ENCODE measurements at regions not wholly inside any gene's neighbourhood (a gene's known extent, or its start where the extent isn't known, plus 50 kb on each side); places are given as distances from the start of the nearest gene placed in this dataset.
"Not testable (repeated sequence)": the region's sequence is repeated elsewhere in the genome, so short reads cannot be mapped to it uniquely, and the experiment has no call there.

GRCh38 chr14:37991027-37991426 is 216.7 kb upstream of the SSTR1 start:
- DNase-seq (ENCODE audit: low spot score): no peak

- DNase-seq (ENCODE audit: low spot score): no peak
These were observed 215.2 kb upstream of the SSTR1 start for GRCh38 chr14:37992499-37992898.

- no peak for DNase-seq (ENCODE audit: low spot score)
These were observed 212.8 kb upstream of the SSTR1 start for GRCh38 chr14:37994846-37995372.

- DNase-seq (ENCODE audit: low spot score): no peak
These were observed 210.7 kb upstream of the SSTR1 start for GRCh38 chr14:37997017-37997416.

- DNase-seq (ENCODE audit: low spot score): no peak
These were observed 207.4 kb upstream of the SSTR1 start for GRCh38 chr14:38000340-38000739.

GRCh38 chr14:38001501-38001900 is 206.2 kb upstream of the SSTR1 start:
- DNase-seq (ENCODE audit: low spot score): no peak

GRCh38 chr14:38003746-38004609 is 203.7 kb upstream of the SSTR1 start:
- no peak for DNase-seq (ENCODE audit: low spot score)

GRCh38 chr14:38004610-38004879 is 203.2 kb upstream of the SSTR1 start:
- no peak for DNase-seq (ENCODE audit: low spot score)

GRCh38 chr14:38011156-38011555 is 196.5 kb upstream of the SSTR1 start:
- DNase-seq (ENCODE audit: low spot score): not testable (repeated sequence)

GRCh38 chr14:38012056-38012455 is 195.6 kb upstream of the SSTR1 start:
- DNase-seq (ENCODE audit: low spot score): no peak

GRCh38 chr14:38016497-38016896 is 191.2 kb upstream of the SSTR1 start:
- no peak for DNase-seq (ENCODE audit: low spot score)

- no peak for DNase-seq (ENCODE audit: low spot score)
These were observed 185.8 kb upstream of the SSTR1 start for GRCh38 chr14:38021861-38022260.

- DNase-seq (ENCODE audit: low spot score): no peak
These were observed 184.9 kb upstream of the SSTR1 start for GRCh38 chr14:38022775-38023174.

GRCh38 chr14:38038171-38038570 is 169.5 kb upstream of the SSTR1 start:
- DNase-seq (ENCODE audit: low spot score): no peak

GRCh38 chr14:38038986-38039385 is 168.7 kb upstream of the SSTR1 start:
- no peak for DNase-seq (ENCODE audit: low spot score)

GRCh38 chr14:38039496-38039895 is 168.2 kb upstream of the SSTR1 start:
- no peak for DNase-seq (ENCODE audit: low spot score)

GRCh38 chr14:38040411-38040810 is 167.3 kb upstream of the SSTR1 start:
- no peak for DNase-seq (ENCODE audit: low spot score)

- DNase-seq (ENCODE audit: low spot score): no peak
These were observed 165.4 kb upstream of the SSTR1 start for GRCh38 chr14:38042322-38042721.

- DNase-seq (ENCODE audit: low spot score): no peak
These were observed 163.0 kb upstream of the SSTR1 start for GRCh38 chr14:38044710-38045109.

- DNase-seq (ENCODE audit: low spot score): no peak
These were observed 162.2 kb upstream of the SSTR1 start for GRCh38 chr14:38045461-38045860.

- no peak for DNase-seq (ENCODE audit: low spot score)
These were observed 161.5 kb upstream of the SSTR1 start for GRCh38 chr14:38046160-38046559.

- DNase-seq (ENCODE audit: low spot score): no peak
These were observed 160.4 kb upstream of the SSTR1 start for GRCh38 chr14:38047195-38047902.

- DNase-seq (ENCODE audit: low spot score): no peak
These were observed 154.0 kb upstream of the SSTR1 start for GRCh38 chr14:38053666-38054065.

All from HuH-7 (cell line).